ENCODE measurements at regions not wholly inside any gene's neighbourhood (a gene's known extent, or its start where the extent isn't known, plus 50 kb on each side); places are given as distances from the start of the nearest gene placed in this dataset.

GRCh38 chr16:58843675-58844074 lies 109.6 kb upstream of the GOT2 start:
- no peaks in the 10 kb centered on the region for H3K79me2 ChIP-seq (ENCODE audit: control insufficient read depth, low read length)
- no peak overlapping the region for H3K4me3 ChIP-seq (ENCODE audit: low read length)
- no peak overlapping the region for H3K27ac ChIP-seq (ENCODE audit: low read depth, low read length)
- no peaks in the 10 kb centered on the region for H3K9me3 ChIP-seq (ENCODE audit: control insufficient read depth, insufficient read depth, low read length)
- no peaks in the 10 kb centered on the region for H3K9me2 ChIP-seq (replicated peaks; ENCODE audit: control insufficient read depth, low read length)
- H3K27me3 ChIP-seq (ENCODE audit: control insufficient read depth, low read length), result no peaks in the 10 kb centered on the region
- no peak overlapping the region for H3K4me2 ChIP-seq (ENCODE audit: low read length)
- H3K36me3 ChIP-seq (ENCODE audit: control insufficient read depth, low read length), result no peaks in the 10 kb centered on the region
- TF ChIP-seq EZH2phosphoT487 (IDR thresholded peaks at IDR 0.05; ENCODE audit: borderline replicate concordance, low read length) (no peak), CTCF (IDR thresholded peaks at IDR 0.05; ENCODE audit: low read depth, low read length, poor library complexity, severe bottlenecking) (peak; percentile 45)
- no peaks in the 10 kb centered on the region for H3K4me1 ChIP-seq (ENCODE audit: control insufficient read depth, low read length)
- H3F3A ChIP-seq (ENCODE audit: control insufficient read depth, insufficient read depth), result no peaks in the 10 kb centered on the region
- no peaks in the 10 kb centered on the region for H4K20me1 ChIP-seq (ENCODE audit: control insufficient read depth, insufficient read depth, low read depth, low read length)

GRCh38 chr16:58842746-58843145 lies 108.6 kb upstream of the GOT2 start:
- no peaks in the 10 kb centered on the region for H3K9me3 ChIP-seq (ENCODE audit: control insufficient read depth, insufficient read depth, low read length)
- H3K4me1 ChIP-seq (ENCODE audit: control insufficient read depth, low read length), result no peaks in the 10 kb centered on the region
- no peaks in the 10 kb centered on the region for H4K20me1 ChIP-seq (ENCODE audit: control insufficient read depth, insufficient read depth, low read depth, low read length)
- H3K27me3 ChIP-seq (ENCODE audit: control insufficient read depth, low read length), result no peaks in the 10 kb centered on the region
- H3K36me3 ChIP-seq (ENCODE audit: control insufficient read depth, low read length), result no peaks in the 10 kb centered on the region
- no peaks in the 10 kb centered on the region for H3K79me2 ChIP-seq (ENCODE audit: control insufficient read depth, low read length)
- no peaks in the 10 kb centered on the region for H3K9me2 ChIP-seq (replicated peaks; ENCODE audit: control insufficient read depth, low read length)
- no peak overlapping the region for H3K27ac ChIP-seq (ENCODE audit: low read depth, low read length)
- no peaks in the 10 kb centered on the region for H3F3A ChIP-seq (ENCODE audit: control insufficient read depth, insufficient read depth)
- TF ChIP-seq EZH2phosphoT487 (IDR thresholded peaks at IDR 0.05; ENCODE audit: borderline replicate concordance, low read length) (no peak), CTCF (IDR thresholded peaks at IDR 0.05; ENCODE audit: low read depth, low read length, poor library complexity, severe bottlenecking) (no peak)
- no peak overlapping the region for H3K4me3 ChIP-seq (ENCODE audit: low read length)
- H3K4me2 ChIP-seq (ENCODE audit: low read length), result no peak overlapping the region

- Histone ChIP-seq H3K27me3 (ENCODE audit: control insufficient read depth, low read length) (no peaks in the 10 kb centered on the region), H3K9me2 (replicated peaks; ENCODE audit: control insufficient read depth, low read length) (no peaks in the 10 kb centered on the region), H3F3A (ENCODE audit: control insufficient read depth, insufficient read depth) (no peaks in the 10 kb centered on the region), H3K27ac (ENCODE audit: low read depth, low read length) (no peak overlapping the region), H3K4me1 (ENCODE audit: control insufficient read depth, low read length) (no peaks in the 10 kb centered on the region), H4K20me1 (ENCODE audit: control insufficient read depth, insufficient read depth, low read depth, low read length) (no peaks in the 10 kb centered on the region), H3K79me2 (ENCODE audit: control insufficient read depth, low read length) (no peaks in the 10 kb centered on the region), H3K36me3 (ENCODE audit: control insufficient read depth, low read length) (no peaks in the 10 kb centered on the region), H3K4me2 (ENCODE audit: low read length) (no peak overlapping the region), H3K4me3 (ENCODE audit: low read length) (no peak overlapping the region), H3K9me3 (ENCODE audit: control insufficient read depth, insufficient read depth, low read length) (no peaks in the 10 kb centered on the region)
- no peak for TF ChIP-seq EZH2phosphoT487 (IDR thresholded peaks at IDR 0.05; ENCODE audit: borderline replicate concordance, low read length)
- no peak for TF ChIP-seq CTCF (IDR thresholded peaks at IDR 0.05; ENCODE audit: low read depth, low read length, poor library complexity, severe bottlenecking)
Measured at GRCh38 chr16:58842156-58842555, 108.0 kb upstream of the GOT2 start.

DNA sequence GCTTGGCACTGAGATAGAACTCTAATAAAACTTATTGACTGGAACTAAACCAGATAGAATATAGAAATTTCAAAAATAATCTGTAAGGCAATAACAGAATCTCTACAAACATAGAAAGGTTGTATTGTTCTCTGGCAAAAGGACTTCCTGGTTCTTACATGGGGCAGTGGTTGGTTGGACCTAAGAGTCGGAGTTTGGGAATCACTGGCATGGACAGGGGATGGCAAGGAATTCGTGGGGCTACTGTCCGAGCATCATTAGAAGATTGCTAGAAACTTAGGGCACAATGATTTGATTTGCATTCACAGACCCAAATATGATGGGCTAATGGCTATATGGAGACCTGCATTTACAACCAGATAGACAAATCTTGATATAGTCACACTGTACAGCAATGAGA lies 103.8 kb upstream of the GOT2 start:
- Histone ChIP-seq H3K4me1 (ENCODE audit: control insufficient read depth, low read length) (no peaks in the 10 kb centered on the region), H3K79me2 (ENCODE audit: control insufficient read depth, low read length) (no peaks in the 10 kb centered on the region), H3K27me3 (ENCODE audit: control insufficient read depth, low read length) (no peaks in the 10 kb centered on the region), H3K36me3 (ENCODE audit: control insufficient read depth, low read length) (no peaks in the 10 kb centered on the region), H3K27ac (ENCODE audit: low read depth, low read length) (no peak overlapping the region), H3K4me2 (ENCODE audit: low read length) (no peak overlapping the region), H3K9me2 (replicated peaks; ENCODE audit: control insufficient read depth, low read length) (no peaks in the 10 kb centered on the region), H3K4me3 (ENCODE audit: low read length) (no peak overlapping the region), H3K9me3 (ENCODE audit: control insufficient read depth, insufficient read depth, low read length) (no peaks in the 10 kb centered on the region), H3F3A (ENCODE audit: control insufficient read depth, insufficient read depth) (no peaks in the 10 kb centered on the region), H4K20me1 (ENCODE audit: control insufficient read depth, insufficient read depth, low read depth, low read length) (no peaks in the 10 kb centered on the region)
- TF ChIP-seq CTCF (IDR thresholded peaks at IDR 0.05; ENCODE audit: low read depth, low read length, poor library complexity, severe bottlenecking), result no peak
- no peak for TF ChIP-seq EZH2phosphoT487 (IDR thresholded peaks at IDR 0.05; ENCODE audit: borderline replicate concordance, low read length)

Measured in DOHH2 (cell line).